Left lung (tissue), 4 donors: ENCODE measurements at regions not wholly inside any gene's neighbourhood (a gene's known extent, or its start where the extent isn't known, plus 50 kb on each side); places are given as distances from the start of the nearest gene placed in this dataset.

Experiments
- ATAC-seq: fragments of 200-7000 bp; cut with Tn5 transposase; one replicate; pipeline ENCODE4 v1.9.1; 2020; ENCODE audit warnings: moderate library complexity
- DNase-seq, 4 donors: peaks; one replicate each; pipeline ENCODE4 v3.0.0-alpha.2; 2013 to 2020
- H3K27ac ChIP-seq, 2 donors: fragments of 200-600 bp; sonication (generic) in 1 of 2; one replicate each; pipeline versions ENCODE4 v1.5.0 to v1.8.0; 2020 to 2021
- H3K27me3 ChIP-seq, 2 donors: fragments of 200-600 bp; sonication (generic) in 1 of 2; one replicate each; pipeline versions ENCODE4 v1.5.0 to v1.8.0; 2020 to 2021
- H3K36me3 ChIP-seq, 2 donors: fragments of 200-600 bp; sonication (generic) in 1 of 2; one replicate each; pipeline versions ENCODE4 v1.5.0 to v1.8.0; 2020 to 2021
- H3K4me1 ChIP-seq, 2 donors: fragments of 200-600 bp; one replicate each; pipeline ENCODE4 v1.8.0; 2021
- H3K4me3 ChIP-seq, 2 donors: fragments of 200-600 bp; sonication (generic) in 1 of 2; one replicate each; pipeline versions ENCODE4 v1.5.0 to v1.8.0; 2020 to 2021; ENCODE audit warnings: mild to moderate bottlenecking in 1 of 2
- H3K9me3 ChIP-seq, 2 donors: fragments of 200-600 bp; sonication (generic) in 1 of 2; one replicate each; pipeline versions ENCODE4 v1.5.0 to v1.8.0; 2020 to 2021
- intact Hi-C, 2 donors: fragments of 100-400 bp; cut with DNase I; formaldehyde crosslinking; loops; one replicate each; pipeline versions ENCODE4 v1.11.2 to v1.14.2; 2022
- TF ChIP-seq, protein P1 (sequence below), 2 donors: fragments of 200-600 bp; sonication (generic) in 1 of 2; IDR thresholded peaks; one replicate each; pipeline versions ENCODE4 v1.5.0 to v1.8.0; 2021; ENCODE audit warnings: antibody characterized with exemption in 2 of 2
- donor health status: DM: no; HTN: yes; CAD: no.
- donor health status: DM: no; HTN: no; CAD: no.

DNA sequence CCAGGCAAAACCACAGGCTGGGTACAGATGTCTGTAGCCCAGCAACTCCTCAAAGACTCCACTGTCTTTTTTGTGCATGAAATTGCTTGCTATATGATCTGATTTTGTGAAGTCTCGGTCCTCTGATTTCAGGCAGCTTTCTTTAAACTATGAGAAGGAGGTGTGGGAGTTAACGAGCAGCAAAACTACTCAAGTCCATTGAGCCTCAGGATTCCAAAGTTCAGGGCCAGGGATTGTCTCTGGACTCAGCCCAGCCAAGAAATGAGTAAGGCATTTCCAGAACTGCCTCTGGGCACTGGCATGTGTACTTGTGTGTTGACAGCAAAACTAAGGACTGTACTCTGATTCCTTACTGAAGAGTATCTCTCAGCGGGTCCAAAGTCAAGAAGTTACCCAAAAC lies 53.4 kb upstream of the GLIS3 start:
- no peak for ATAC-seq
- Histone ChIP-seq H3K27me3 (no peaks in the 10 kb centered on the region), H3K4me3 (no peak overlapping the region), H3K36me3 (no peaks in the 10 kb centered on the region), H3K9me3 (no peaks in the 10 kb centered on the region), H3K4me1 (no peaks in the 10 kb centered on the region), H3K27ac (no peak overlapping the region)
- DNase-seq: no peak
- intact Hi-C loops: no loop called here
- TF ChIP-seq, protein P1, sequence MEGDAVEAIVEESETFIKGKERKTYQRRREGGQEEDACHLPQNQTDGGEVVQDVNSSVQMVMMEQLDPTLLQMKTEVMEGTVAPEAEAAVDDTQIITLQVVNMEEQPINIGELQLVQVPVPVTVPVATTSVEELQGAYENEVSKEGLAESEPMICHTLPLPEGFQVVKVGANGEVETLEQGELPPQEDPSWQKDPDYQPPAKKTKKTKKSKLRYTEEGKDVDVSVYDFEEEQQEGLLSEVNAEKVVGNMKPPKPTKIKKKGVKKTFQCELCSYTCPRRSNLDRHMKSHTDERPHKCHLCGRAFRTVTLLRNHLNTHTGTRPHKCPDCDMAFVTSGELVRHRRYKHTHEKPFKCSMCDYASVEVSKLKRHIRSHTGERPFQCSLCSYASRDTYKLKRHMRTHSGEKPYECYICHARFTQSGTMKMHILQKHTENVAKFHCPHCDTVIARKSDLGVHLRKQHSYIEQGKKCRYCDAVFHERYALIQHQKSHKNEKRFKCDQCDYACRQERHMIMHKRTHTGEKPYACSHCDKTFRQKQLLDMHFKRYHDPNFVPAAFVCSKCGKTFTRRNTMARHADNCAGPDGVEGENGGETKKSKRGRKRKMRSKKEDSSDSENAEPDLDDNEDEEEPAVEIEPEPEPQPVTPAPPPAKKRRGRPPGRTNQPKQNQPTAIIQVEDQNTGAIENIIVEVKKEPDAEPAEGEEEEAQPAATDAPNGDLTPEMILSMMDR (IDR thresholded peaks at IDR 0.05): no peak

DNA sequence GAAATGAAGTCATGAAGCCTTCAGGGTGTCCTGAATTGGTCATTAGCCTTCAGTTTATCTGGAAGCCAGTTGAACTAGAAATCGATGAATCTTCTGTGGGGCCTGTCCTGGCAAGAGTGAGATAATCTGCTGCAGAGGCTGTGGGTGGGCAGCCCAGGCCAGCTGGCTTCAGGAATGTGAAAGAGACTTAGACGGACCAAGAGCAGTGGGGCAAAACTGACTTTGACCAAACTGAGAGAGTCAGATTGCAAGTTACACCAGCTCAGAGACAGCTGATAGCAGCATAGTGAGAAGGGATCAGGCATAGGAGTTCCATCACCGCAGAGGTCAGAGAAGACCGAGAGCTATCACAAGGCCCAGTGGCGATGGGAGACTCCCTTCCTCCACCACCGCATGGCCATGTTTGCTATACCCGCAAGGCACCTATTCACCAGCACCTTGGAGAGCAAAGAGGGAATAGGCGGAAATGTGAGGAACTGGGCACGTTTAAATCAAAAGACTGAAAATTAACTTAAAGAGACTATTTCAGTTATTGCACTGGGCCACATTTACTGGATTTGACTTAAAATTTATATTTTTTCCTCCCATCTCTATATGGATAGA lies 50.0 kb upstream of the GLIS3 start:
- ATAC-seq (no peak), DNase-seq (no peak)
- Histone ChIP-seq H3K36me3 (no peaks in the 10 kb centered on the region), H3K4me3 (no peak overlapping the region), H3K27ac (no peak overlapping the region), H3K9me3 (no peaks in the 10 kb centered on the region), H3K27me3 (no peaks in the 10 kb centered on the region), H3K4me1 (no peaks in the 10 kb centered on the region)
- TF ChIP-seq, protein P1 (IDR thresholded peaks at IDR 0.05): no peak
- intact Hi-C loops: no loop called here
